GM18499 (cell line): ENCODE measurements at regions not wholly inside any gene's neighbourhood (a gene's known extent, or its start where the extent isn't known, plus 50 kb on each side); places are given as distances from the start of the nearest gene placed in this dataset.

ENCODE experiments used
- ATAC-seq: cut with Tn5 transposase; IDR thresholded peaks from one replicate; pipeline ENCODE4 v1.9.1; 2021; ENCODE audit warnings: moderate number of reproducible peaks; ENCODE audit not compliant: insufficient read depth, unreplicated experiment

GRCh38 chr11:131223198-131223991, 147.0 kb upstream of the NTM start:
- no peak for ATAC-seq

DNA sequence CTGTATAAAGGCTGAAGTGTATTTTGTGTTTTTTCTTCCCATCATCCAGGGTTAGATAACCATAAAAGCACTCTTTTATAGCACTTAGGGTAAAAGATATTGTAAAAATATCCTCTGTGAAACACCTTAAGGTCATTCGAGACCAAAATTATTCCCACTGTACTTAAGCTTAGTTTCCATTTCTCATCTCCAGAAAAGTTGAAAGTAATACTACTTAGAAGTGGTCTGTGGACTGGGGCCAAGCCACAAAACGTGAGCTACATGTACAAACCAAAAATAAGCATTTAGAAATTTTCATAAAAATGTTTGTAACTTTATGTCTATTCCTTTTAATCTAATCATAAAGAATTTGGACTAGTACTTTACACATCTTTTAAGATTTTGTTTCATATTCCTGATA, 142.0 kb upstream of the NTM start:
- no peak for ATAC-seq

- ATAC-seq: no peak
Measured at GRCh38 chr11:131229221-131229620, 141.2 kb upstream of the NTM start.

DNA sequence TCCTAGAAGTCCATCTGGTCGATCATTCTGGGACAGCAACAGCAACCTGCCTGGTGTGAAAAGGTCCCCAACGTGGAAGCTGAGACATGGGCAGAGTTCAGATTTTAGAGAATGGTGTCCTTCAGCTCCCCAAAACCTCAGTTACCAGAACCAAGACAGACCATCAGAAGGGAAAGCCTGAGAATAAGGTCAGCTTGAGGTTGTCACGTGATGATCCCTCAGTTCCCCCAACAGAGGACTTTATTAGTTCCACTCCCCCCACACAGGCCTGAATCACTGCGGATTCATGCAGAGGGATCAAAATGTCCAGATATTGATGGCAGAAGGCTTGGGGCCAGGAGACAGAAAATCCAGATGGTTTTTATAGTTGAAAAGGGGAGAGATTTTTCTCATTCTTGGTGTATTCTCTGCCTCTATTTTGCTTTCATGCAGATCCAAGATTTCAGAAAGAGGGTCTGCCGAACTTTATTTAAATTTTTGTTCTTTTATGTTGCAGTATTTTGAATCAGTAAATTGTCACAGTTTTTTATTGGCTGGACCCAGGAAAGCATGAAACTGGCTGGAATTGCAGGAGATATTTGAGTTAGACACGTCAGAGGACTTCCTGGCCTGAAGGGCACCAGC, 139.0 kb upstream of the NTM start:
- ATAC-seq: no peak

DNA sequence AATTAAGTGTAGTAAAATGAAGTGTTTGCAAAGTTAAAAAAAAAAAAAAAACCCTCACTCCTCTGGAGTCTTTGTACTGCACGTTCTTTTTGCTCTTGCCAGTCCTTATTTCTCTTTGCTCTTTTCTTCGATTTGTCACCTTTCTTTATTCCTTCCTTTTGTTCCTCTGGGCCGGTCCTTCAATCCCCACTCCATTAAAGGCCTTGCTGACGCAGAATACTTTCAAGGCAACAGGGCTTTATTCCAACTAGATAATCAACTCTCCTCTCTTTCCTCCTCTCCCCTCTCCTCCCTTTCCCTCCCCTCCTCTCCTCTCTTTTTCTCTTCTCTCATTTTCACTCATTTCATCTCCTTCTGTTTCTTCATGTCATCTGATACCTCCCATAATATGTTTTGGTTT, 138.2 kb upstream of the NTM start:
- no peak for ATAC-seq

DNA sequence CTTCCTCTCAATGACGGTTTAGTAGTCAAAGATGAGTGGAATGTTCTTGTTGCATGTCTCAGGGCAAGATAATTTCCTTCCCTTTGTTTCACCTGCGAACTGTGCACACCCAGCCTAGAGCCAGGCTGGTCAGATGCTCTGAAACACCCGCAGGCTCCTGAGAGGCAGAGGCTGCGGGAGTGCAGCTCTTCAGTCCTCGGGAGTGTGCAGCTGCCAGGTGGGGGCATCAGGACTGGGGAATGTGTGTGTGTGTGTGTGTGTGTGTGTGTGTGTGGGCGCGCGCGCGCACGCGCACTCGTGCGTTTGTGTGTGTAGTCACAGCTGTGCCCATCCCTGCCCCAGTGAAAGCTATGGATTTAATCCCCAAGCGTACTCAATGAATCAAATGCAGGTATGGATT, 136.2 kb upstream of the NTM start:
- no peak for ATAC-seq

DNA sequence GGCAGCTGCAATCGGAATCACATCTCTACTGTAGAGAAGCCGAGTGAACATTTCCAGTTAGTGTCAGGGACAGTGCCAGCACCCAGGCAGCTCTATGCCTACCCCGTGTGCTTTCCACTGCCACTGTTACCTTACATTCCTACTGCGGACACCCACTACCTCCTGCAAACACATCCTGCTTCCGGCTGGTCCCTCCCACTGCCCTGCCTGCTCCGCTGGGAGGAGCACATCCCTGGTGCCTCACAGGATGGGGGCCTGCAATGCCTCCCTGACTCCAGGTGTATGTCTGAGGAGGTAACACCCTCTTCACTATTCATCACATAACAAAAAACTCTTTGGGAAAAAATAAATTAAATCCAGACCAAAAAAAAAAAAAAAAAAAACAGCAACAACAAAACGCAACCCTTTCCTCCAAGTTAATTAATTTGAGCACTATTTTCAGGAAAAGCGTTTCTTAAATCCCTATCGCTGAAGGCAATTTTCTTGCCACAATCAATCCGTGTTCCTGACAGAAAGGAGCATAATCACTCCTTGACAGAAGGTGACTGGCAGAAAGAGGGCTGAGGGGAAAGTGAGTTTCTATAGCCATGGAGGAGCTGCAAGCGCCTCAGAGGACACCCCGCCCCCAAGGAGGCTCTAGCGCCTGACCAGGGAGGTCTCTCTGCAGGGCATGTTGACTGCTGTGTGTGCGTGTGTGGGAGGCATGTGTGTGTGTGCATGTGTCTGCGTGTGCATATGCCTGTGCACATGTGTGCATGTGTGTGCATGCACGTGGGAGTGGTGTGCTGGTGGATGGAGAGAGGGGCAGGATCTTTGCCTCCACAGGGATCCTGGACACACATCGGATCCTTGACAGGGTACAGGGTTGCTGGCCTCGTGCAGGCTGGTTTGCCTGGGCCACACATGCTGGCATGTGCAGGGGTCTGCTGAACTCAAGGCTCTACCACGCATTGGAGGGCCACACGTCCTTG, 134.8 kb upstream of the NTM start:
- ATAC-seq: no peak

GRCh38 chr11:131240421-131240820, 130.0 kb upstream of the NTM start:
- ATAC-seq: no peak

- no peak for ATAC-seq
Measured at GRCh38 chr11:131242476-131243000, 127.9 kb upstream of the NTM start.

GRCh38 chr11:131246156-131246555, 124.3 kb upstream of the NTM start:
- ATAC-seq: no peak

- ATAC-seq: no peak
Measured at GRCh38 chr11:131246663-131247062, 123.8 kb upstream of the NTM start.

GRCh38 chr11:131248588-131248987, 121.8 kb upstream of the NTM start:
- no peak for ATAC-seq

GRCh38 chr11:131253142-131253655, 117.2 kb upstream of the NTM start:
- ATAC-seq: no peak

DNA sequence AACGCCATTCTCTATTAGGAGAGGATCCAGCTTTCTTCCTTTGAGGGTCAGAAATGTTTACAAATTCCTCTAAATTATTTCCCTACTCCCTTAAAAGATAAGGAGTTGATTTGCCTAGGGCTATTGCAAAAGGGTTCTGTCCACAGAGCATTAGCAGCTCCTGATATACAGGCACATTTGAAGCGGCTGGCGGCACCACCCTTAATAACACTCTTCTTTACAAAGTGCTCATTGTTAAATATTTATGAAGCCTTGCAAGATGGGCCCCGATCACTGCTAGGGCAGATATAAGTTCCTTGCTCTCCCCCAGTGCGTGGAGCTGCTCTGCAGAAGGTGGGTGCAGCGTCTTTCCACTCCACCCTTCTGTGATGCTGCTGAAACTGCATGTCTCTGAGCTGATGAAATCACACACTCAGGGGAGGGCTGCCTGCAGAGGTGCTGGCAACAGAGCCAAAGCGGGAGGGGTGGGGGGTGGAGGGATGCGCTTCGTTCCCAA, 116.7 kb upstream of the NTM start:
- no peak for ATAC-seq

DNA sequence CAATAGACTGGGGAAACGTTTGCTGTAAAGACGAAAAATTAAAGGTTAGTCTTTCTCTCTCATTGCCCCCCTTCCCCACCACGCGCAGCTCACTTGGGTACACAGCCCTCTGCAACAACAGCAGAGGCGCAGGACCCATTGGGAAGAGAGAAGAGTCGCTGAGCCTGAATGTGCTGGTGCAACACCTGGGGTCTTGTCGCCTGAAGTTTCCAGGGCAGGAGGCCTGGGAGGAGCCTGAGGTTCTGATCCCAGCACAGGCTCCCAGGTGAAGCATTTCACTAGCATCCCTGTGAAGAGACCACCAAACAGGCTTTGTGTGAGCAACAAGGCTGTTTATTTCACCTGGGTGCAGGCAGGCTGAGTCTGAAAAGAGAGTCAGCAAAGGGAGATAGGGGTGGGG, 116.2 kb upstream of the NTM start:
- no peak for ATAC-seq

DNA sequence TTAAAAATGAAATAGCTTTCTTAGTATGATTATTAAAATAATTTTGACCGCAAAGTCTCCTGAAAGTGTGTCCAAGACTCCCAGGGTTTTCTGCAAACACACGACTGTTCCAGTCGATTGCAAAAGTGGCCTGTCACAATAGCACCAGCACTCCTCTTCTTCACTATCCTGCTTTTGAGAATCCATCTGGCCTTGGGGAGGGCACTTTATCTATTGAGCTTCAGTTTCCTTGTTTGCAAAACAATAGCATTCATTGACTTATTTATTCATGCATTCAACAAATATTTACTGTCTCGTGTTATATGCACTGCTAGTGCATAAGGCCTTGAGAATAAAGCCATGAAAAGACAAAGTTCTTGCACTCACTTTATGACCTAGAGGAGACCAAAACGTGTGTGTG, 96.2 kb upstream of the NTM start:
- ATAC-seq: no peak

DNA sequence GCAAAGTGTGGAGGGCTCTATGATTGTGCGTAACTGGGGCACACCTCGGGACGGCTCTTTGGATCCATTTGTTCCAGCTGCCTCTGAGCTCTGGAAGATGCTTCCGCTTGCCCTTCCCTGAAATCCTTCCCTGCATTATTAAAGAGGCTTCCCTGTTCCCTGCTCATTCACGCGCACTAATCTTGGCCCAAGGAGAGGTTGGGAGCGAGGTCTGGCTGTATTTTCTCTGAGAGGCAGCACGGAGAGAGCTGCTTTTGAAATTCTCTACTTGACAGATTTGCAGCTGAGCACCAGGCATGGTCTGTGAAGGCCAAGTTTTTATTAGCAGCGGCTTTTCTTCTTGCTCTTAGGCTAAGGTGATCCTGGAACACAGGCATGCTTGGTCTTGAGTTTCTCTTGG, 94.8 kb upstream of the NTM start:
- ATAC-seq: no peak

DNA sequence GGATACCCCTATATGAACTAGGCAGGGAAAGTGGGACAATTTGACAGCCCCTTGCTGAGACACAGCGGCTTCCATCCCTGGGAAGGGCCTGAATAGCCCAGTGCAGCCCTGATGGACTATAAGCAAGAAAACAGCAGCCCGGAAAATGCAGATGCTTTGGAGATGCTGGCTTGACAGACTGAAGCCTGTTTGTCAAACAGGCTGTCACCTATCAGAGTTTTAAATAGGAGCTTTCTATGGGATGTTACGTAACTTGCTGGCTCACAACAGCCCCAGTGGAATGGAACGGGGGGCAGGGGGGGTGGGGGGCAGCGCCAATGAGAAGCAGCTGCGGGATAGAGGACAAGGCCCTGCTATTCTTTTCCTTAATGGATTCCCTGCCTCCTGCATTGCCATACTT, 91.9 kb upstream of the NTM start:
- no peak for ATAC-seq

DNA sequence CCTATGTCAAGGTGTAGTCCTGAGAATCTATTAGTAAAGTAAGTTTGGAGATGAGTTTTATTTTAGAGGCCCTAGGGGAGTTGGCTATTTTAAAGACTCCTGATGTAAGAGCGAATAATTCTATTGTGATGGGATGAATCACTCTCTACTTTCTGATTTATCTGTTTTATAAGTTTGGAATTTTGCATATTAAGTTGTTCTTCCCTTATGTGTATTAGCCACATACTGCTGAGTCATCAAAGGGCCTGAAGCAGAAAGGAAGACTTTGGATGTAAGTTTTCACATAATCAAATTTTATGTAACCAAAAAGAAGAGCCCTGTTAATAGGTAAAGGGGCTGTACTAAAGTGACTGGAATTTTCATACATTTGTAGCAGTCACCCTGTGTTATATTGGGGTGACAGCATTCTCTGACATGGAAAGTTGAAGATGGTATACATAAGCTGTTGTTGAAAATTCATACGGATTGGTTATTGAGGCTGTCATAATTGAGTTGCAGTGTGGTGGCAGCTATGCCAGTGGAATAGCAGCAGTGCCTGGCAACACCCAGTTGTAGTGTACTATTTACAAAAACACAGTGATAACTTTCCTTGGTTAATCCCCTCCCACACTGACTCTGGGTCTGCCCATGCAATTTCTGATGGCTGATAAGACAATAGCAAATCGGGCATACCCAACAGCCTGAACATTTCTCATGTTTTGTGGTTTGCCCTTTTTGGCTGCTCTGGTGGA, 90.6 kb upstream of the NTM start:
- no peak for ATAC-seq

DNA sequence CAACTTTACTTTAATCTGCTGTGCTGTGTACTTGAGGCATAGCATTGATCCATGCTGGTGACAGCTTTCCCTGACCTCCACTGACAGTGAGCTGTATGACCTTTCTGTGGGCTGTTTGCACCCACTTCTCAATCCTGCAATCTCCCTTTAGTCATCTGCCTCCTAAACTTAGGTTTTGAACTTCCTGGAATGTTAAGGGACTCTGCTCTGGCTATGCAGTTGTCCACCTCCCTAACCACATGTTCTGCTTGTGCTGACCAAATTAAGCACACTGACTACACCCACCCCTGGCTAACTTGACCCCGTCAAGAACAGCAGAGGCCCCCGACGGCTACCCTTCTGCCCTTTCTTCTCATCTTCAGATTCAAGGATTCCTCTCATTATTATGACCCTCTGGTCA, 89.1 kb upstream of the NTM start:
- ATAC-seq: no peak
